Heart left ventricle (tissue), 16 donors: ENCODE measurements at regions not wholly inside any gene's neighbourhood (a gene's known extent, or its start where the extent isn't known, plus 50 kb on each side); places are given as distances from the start of the nearest gene placed in this dataset.

Experiments used
- ATAC-seq, 4 donors: fragments of 200-7000 bp; cut with Tn5 transposase; one replicate each; pipeline ENCODE4 v1.9.1; 2020 to 2022; ENCODE audit warnings: moderate library complexity in 4 of 4, mild to moderate bottlenecking in 3 of 4, moderate number of reproducible peaks in 1 of 4
- DNase-seq, 5 donors: peaks; one replicate each; pipeline ENCODE4 v3.0.0-alpha.2; 2020
- H3K27ac ChIP-seq, 12 donors: fragments of 200-600 bp; sonication (generic) in 4 of 12; one replicate each; pipeline versions ENCODE4 v1.5.0 to v1.8.0; 2016 to 2022; ENCODE audit warnings: mild to moderate bottlenecking in 2 of 12
- H3K27me3 ChIP-seq, 9 donors: fragments of 200-600 bp; sonication (generic) in 2 of 9; one replicate each; pipeline versions ENCODE4 v1.5.1 to v1.8.0; 2016 to 2022; ENCODE audit warnings: mild to moderate bottlenecking in 3 of 9
- H3K36me3 ChIP-seq, 9 donors: fragments of 200-600 bp; sonication (generic) in 2 of 9; one replicate each; pipeline versions ENCODE4 v1.5.0 to v1.8.0; 2018 to 2022; ENCODE audit warnings: mild to moderate bottlenecking in 2 of 9
- H3K4me1 ChIP-seq, 12 donors: fragments of 200-600 bp; sonication (generic) in 4 of 12; one replicate each; pipeline versions ENCODE4 v1.5.0 to v1.8.0; 2016 to 2022; ENCODE audit warnings: mild to moderate bottlenecking in 3 of 12
- H3K4me3 ChIP-seq, 12 donors: fragments of 200-600 bp; sonication (generic) in 4 of 12; one replicate each; pipeline versions ENCODE4 v1.5.0 to v1.8.0; 2017 to 2022; ENCODE audit warnings: mild to moderate bottlenecking in 9 of 12, moderate library complexity in 4 of 12
- H3K9me3 ChIP-seq, 12 donors: fragments of 200-600 bp; sonication (generic) in 4 of 12; one replicate each; pipeline versions ENCODE4 v1.5.0 to v1.8.0; 2016 to 2022; ENCODE audit warnings: mild to moderate bottlenecking in 1 of 12
- CTCF ChIP-seq, 12 donors: fragments of 200-600 bp; sonication (generic) in 4 of 12; IDR thresholded peaks; one replicate each; pipeline versions ENCODE4 v1.5.0 to v1.8.0; 2018 to 2022; ENCODE audit warnings: antibody characterized with exemption in 12 of 12, mild to moderate bottlenecking in 5 of 12
- POLR2A ChIP-seq, 2 donors: fragments of 450-650 bp; IDR thresholded peaks; one replicate each; pipeline ENCODE4 v1.6.1; 2017; ENCODE audit warnings: antibody characterized with exemption in 2 of 2, mild to moderate bottlenecking in 2 of 2, moderate library complexity in 2 of 2
- WGBS, 4 donors: extraction: QIAGEN DNeasy Blood & Tissue Kit in 2 of 4; methylation state at CpG; one replicate each; pipeline versions ENCODE4 v1.1.5 to v1.1.7; 2013 to 2018; 5-methylcytosine and 5-hydroxymethylcytosine counted together
- intact Hi-C, 10 donors: fragments of 100-400 bp; cut with DNase I; formaldehyde crosslinking; loops; one replicate each; pipeline versions ENCODE4 v1.11.1 to v1.14.2; 2022
- donor health status: ischemic (EF 13 %, LVEDD 7.1; RV severe dilation, severe dysfunction).
- donor health status: healthy with polysubstance abuse.
- donor health status: DM: no; HTN: yes; CAD: no.
- donor health status: DM: no; HTN: no; CAD: no.
- donor health status: ischemic (EF 25% LVEDD 6.9; RV normal size, moderate dysfunction).
- donor health status: ischemic (EF 25% LVEDD 5.7; RV mildly dilated, moderate dysfunction).
- donor health status: healthy.
- donor health status: DM: yes; HTN: yes; CAD: no.
- donor health status: ischemic (EF 35%, LVEDD 5.7; RV mildly dilated, moderate dysfunction).
- donor health status: nonischemic (EF 11% LVEDD 7.7; RV severe dilation, severe dysfunction).
- donor health status: DM: yes; HTN: yes; CAD: no.
- donor health status: PGD.
- donor health status: ischemic (EF 29% LVEDD 5.4; RV normal size, mild dysfunction).
- donor health status: nonischemic (EF 23%, LVEDD 6.1; RV moderate dilation, normal function).

GRCh38 chr6:147122823-147123222 lies 81.4 kb upstream of the STXBP5 start:
- H3K36me3 ChIP-seq: no peaks in the 10 kb centered on the region
- H3K27ac ChIP-seq: no peak overlapping the region
- peaks cover 0 to 10% (median 0%) of the 10 kb centered on the region in 12 donors for H3K9me3 ChIP-seq
- TF ChIP-seq CTCF (IDR thresholded peaks at IDR 0.05) (no peak), POLR2A (IDR thresholded peaks at IDR 0.05) (no peak)
- H3K4me1 ChIP-seq: peaks cover 0 to 4% (median 0%) of the 10 kb centered on the region in 12 donors
- intact Hi-C loops: no loop called here
- ATAC-seq: no peak
- WGBS, 4 donors: 75 to 88% (median 82%) methylated on average over 1 of the region's 1 CpG
- DNase-seq: no peak
- H3K4me3 ChIP-seq: no peak overlapping the region
- no peaks in the 10 kb centered on the region for H3K27me3 ChIP-seq

GRCh38 chr6:147126618-147127022 lies 77.6 kb upstream of the STXBP5 start:
- intact Hi-C loops: loop anchor here in 1 of 10 donors (5.0 kb wide), 1 partner anchor 214 kb away; no protein-coding TSS in a partner anchor
- ATAC-seq (peak; percentile 85 to 98 (median 96)), DNase-seq (peak in 4 of 5 donors; percentile 18 to 54 (median 28))
- H3K27ac ChIP-seq: peak overlapping the region in 7 of 12 donors; percentile 15 to 56 (median 40)
- TF ChIP-seq CTCF (IDR thresholded peaks at IDR 0.05) (no peak), POLR2A (IDR thresholded peaks at IDR 0.05) (no peak)
- H3K4me1 ChIP-seq: peaks cover 0 to 16% (median 0%) of the 10 kb centered on the region in 12 donors
- H3K27me3 ChIP-seq: no peaks in the 10 kb centered on the region
- H3K36me3 ChIP-seq: no peaks in the 10 kb centered on the region
- no peaks in the 10 kb centered on the region for H3K9me3 ChIP-seq
- 40 to 66% (median 51%) methylated on average over 6 of the region's 6 CpGs for WGBS, 4 donors
- H3K4me3 ChIP-seq: no peak overlapping the region

GRCh38 chr6:147127587-147127986 lies 76.6 kb upstream of the STXBP5 start:
- ATAC-seq: no peak
- H3K4me1 ChIP-seq: peaks cover 0 to 17% (median 0%) of the 10 kb centered on the region in 12 donors
- H3K27ac ChIP-seq: peak overlapping the region in 1 of 12 donors; percentile 56
- no peaks in the 10 kb centered on the region for H3K9me3 ChIP-seq
- intact Hi-C loops: loop anchor here in 1 of 10 donors (5.0 kb wide), 1 partner anchor 215 kb away; no protein-coding TSS in a partner anchor
- H3K36me3 ChIP-seq: no peaks in the 10 kb centered on the region
- TF ChIP-seq POLR2A (IDR thresholded peaks at IDR 0.05) (no peak), CTCF (IDR thresholded peaks at IDR 0.05) (no peak)
- H3K27me3 ChIP-seq: no peaks in the 10 kb centered on the region
- H3K4me3 ChIP-seq: no peak overlapping the region
- DNase-seq: no peak
- 77 to 85% (median 79%) methylated on average over 2 of the region's 2 CpGs for WGBS, 4 donors

GRCh38 chr6:147128056-147128455 lies 76.2 kb upstream of the STXBP5 start:
- no peaks in the 10 kb centered on the region for H3K36me3 ChIP-seq
- WGBS, 4 donors: 98 to 99% (median 98%) methylated on average over 2 of the region's 2 CpGs
- H3K4me3 ChIP-seq: no peak overlapping the region
- TF ChIP-seq CTCF (IDR thresholded peaks at IDR 0.05): no peak
- TF ChIP-seq POLR2A (IDR thresholded peaks at IDR 0.05): no peak
- no peaks in the 10 kb centered on the region for H3K27me3 ChIP-seq
- H3K9me3 ChIP-seq: no peaks in the 10 kb centered on the region
- no peak overlapping the region for H3K27ac ChIP-seq
- intact Hi-C loops: loop anchor here in 1 of 10 donors (5.0 kb wide), 1 partner anchor 216 kb away; no protein-coding TSS in a partner anchor
- H3K4me1 ChIP-seq: peaks cover 0 to 17% (median 0%) of the 10 kb centered on the region in 12 donors
- DNase-seq: no peak
- ATAC-seq: no peak
